Suppressor macrophage treated with lipopolysaccharide for 4 hours (primary cell): ENCODE measurements at regions not wholly inside any gene's neighbourhood (a gene's known extent, or its start where the extent isn't known, plus 50 kb on each side); places are given as distances from the start of the nearest gene placed in this dataset.

ENCODE experiments used
- DNase-seq: peaks from one replicate; pipeline ENCODE4 v3.0.0-alpha.2; 2020

DNA sequence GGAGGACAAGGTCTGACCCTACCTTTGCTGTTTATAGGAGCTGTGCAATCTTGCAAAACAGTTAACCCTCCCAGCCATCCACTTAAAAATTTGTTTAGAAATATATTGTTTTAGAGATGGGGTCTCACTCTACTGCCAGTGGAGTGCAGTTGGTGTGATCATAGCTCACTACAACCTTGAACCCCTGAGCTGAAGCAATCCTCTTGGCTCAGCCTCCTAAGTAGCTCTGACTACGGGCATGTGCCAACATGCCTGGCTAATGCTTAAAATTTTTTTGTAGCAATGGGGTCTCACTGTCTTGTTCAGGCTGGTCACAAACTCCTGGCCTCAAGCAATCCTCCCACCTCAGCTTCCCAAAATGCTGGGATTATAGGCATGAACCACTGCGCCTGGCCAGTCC, 120.2 kb upstream of the PJA2 start:
- DNase-seq = no peak

DNA sequence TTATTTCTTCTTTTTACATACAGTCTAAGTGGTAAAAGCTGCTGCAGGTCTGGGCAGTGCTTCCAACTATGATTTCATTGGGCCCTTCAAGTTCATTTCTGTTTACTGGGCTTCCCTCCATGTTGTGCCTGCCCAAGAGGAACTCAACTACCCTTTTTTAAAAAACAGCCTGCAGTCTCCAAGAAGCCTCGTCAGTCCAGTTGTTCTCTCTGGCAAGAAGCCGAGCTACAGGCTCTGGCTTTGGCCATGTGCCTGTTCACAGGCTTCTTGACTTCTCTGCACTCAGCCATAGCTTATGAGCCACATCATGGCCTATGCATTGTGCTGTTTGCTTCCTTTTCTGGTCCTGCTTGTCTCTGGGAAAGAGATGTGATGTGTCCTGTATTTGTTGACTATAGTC, 119.7 kb upstream of the PJA2 start:
- DNase-seq = no peak

DNA sequence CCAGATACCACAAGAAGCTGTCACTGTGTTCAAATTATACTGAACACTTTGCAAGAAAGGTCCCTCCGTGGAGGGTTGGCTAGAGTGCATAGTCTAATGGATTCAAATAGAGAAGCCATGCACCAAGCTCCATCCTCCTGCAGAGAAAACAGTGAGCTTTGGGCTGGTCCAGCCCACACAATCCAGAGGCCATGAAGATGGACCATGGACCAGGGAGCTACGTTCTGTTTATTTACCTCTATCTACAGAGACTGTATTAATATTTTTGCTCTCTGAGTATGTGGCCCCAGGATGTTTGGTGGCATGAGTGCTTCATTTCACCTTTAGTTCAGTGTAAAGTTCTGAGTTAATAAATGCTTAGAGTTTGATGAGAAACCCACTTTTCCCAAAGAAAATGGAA, 114.8 kb upstream of the PJA2 start:
- DNase-seq = no peak

DNA sequence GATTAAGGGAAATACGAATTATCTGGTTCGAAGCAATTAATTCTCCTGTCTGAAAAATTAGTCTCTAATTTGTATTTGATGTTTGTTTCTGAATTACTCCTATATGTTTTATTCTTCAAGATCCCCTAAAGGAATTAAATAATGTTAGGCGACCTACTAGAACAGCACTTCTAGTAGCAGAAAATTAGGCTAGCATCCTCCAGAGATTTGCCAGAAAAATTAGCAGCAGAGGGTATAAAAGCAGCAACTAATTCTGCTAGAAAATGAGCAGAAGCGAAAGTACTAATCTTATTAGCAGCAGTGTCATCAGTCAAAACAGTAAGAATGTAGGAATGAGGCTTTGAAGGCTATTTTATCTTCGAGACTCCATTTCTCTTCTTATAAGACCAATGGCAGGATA, 114.3 kb upstream of the PJA2 start:
- no peak for DNase-seq

DNA sequence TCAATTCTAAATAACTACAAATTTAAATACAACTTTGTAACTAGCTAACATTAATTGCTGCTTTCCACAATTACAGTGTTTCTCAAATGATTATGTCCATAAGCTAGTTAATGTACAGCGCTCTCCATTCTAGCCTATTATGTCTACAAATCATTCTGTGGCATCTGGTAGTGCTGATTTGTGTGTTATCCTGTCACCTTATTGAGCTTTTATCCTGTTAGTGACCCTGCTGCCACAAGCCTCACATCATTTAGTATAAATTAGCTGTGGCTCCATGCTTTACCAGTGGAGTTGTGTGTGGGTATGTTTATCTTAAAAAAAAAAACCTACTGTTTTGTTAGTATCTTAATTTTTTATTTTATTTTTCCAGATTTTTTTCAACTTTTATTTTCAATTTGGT, 112.6 kb upstream of the PJA2 start:
- DNase-seq = no peak

DNA sequence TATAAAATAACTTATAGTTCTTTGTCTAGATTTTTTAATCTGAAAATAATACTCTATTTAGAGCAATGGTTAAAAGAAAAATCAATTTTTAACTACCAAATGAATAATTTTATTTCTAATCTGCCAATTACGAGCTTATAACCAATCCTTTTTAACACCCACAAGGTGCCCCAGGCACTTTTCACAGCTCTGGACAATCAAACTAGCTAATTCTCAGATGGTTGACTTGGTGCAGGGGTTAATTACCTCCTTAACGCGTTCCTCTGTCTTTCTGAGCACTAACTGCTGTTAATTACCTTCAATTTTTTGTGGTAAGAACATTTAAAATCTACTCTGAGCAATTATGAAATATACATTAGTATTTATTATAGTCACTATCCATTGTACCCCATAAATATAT, 109.6 kb upstream of the PJA2 start:
- DNase-seq = no peak

DNA sequence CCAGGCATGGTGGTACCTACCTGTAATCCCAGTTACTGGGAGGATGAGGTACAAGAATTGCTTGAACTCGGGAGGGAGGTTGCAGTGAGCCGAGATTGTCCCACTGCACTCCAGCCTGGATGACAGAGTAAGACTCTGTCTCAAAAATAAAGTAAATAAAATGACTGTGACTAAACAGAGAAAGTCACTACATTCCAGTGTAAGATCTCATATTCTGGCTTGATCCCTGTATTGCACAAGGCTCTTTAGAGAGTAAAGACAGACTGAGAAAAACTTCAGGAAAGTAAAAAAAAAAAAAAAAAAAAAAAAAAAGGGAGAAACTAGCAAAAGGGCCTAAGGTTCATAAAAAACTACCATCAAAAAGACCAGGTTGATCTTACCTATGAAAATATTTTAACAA, 106.6 kb upstream of the PJA2 start:
- DNase-seq = no peak

DNA sequence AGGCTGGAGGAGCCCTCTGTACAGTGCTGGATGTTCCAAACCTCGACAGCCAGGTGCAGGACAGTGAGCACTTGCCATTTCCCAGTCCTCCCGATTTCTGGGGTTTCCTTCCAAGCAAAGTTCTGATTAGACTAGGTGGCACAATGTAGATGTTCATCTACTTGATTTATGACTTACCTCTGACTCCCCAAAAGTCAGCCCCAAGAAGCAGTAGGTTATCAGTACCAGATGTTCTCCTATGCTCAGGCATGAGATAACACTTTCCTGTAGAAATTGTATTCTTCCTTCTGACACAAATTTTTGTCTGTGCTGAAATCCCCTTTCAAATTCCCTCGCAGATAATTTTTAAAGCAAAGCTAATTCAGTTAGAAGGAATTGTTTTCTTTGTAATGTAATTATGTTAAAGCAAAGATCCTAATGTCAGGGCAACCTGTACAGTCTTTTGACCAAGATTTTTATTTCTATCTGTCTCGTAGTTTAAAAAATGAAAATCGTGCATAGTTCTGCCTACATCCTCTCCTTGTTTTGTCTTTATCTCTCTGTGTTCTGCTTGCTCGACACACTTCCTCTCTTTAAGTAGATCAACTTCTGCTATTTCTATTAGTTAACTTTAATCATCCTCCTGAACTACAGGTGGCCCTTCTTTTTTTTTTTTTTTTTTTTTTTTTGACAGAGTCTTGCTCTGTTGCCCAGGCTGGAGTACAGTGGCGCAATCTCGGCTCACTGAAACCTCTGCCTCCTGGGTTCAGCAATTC, 102.4 kb upstream of the PJA2 start:
- no peak for DNase-seq

DNA sequence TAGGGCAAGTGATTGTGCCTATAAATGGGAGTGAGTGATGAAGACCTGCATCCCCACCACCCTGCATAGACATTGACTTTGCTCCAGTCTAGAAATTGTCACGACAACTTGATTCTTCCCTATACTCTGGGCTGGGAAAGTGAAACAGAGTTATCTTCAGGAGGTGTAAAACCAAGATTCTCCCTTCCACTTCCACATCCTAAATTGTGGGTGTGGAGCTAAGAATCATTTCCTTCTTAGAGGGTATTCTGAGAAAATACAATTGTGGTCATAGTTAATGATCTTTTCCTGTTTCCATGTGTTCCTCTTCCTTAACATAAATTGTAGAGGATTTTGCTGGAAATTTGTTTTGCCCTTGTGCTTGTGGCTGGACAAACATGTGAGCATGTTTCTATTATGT, 96.8 kb upstream of the PJA2 start:
- peak; percentile 62 for DNase-seq

DNA sequence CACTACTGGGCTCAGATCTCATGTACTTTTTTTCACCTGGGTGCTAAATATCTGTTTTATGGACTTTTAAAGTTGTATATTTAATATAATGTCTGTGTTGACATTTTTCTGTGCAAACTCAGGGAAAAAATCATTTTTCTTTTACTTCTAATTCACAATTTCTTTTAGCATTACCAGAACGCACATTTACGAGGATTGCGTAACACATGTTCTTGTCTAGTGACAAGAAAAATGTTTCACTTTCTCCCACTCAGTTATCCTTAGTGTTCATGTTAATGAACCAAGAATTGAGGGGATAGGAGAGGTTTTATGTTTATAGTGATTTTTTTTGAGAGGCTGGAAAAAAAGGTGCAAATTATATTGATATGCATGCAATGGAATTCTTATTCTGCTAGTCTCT, 86.3 kb upstream of the PJA2 start:
- peak; percentile 42 for DNase-seq

DNA sequence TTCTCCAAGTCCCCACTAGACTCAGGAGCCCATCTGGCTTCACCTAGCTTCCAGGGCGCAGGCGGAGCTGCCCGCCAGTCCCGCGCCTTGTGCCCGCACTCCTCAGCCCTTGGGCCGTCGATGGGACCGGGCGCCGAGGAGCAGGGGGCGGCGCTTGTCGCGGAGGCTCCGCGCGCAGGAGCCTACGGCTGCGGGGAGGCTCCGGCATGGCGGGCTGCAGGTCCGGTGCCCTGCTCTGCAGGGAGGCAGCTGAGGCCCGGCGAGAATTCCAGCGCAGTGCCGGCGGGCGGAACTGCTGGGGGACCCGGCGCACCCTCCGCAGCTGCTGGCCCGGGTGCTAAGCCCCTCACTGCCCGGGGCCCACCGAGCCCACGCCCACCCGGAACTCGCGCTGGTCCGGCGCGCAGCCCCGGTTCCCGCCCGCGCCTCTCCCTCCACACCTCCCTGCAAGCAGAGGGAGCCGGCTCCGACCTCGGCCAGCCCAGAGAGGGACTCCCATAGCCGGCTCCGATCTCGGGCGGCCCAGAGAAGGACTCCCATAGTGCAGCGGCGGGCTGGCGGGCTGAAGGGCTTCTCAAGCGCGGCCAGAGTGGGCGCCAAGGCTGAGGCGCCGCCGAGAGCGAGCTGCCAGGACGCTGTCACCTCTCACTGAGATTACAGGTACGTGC, 78.1 kb upstream of the PJA2 start:
- no peak for DNase-seq

DNA sequence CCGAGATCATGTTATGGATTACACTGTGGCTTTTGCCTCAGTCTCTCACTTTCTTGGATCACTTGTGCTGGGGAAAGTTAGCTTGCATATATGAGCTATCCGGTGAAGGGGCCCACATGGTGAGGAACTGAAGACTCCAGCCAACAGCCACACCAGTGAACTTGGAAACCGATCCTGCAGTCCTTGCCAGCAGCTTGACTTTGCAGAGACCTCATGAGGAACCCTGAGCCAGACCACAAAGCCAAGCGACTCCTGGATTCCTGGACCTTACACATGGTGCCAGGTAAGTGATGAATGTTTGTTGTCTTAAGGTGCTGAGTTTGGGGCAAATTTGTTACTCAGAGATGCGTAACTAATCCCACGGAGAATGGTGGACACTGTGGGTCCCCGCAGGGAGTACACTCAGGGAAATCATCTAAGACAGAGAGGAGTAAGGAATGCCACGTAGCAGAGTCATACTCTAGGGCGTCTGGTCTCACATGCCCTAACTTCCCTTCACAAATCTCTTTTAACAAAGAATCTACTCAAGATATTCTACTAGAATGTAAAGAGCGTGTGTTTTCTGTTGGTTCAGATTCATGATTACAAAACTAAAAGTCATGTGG, 76.5 kb upstream of the PJA2 start:
- no peak for DNase-seq

DNA sequence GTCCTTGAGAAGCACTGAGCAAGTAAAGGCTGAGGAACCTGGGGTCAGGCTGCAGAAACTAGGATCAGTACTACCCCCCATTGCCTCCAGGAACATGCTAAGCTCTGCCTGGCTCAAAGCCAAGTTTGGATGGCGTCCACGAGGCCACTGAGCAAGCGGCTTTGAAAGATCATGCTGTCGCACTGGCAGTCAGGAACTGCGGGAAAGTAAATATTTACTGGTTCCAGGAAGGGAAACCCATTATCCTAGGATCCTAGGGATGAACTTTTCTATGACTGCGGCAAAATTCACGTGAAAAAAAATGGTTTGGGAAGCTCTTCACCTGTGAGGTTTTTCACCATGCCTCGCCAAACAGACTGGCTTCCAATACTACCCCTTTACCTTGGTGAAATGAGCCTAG, 75.3 kb upstream of the PJA2 start:
- DNase-seq = no peak

DNA sequence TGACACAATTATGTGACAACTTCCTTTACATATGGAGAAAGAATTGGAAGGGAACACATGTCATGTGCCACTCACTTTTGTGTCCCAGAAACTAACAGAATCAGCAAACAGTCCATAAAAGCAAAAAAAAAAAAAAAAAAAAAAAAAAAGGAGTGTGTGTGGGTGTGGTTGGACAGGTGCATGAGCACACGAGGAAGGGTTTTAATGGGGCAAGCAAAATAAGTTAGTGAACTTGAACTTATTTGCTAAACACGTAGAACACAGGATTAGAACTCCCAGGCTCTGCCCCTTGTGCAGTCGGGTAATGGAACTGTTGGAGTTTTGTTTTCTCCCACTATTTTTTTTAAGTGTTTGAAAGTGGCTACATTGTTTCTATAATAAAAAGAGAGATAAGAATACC, 74.8 kb upstream of the PJA2 start:
- no peak for DNase-seq

DNA sequence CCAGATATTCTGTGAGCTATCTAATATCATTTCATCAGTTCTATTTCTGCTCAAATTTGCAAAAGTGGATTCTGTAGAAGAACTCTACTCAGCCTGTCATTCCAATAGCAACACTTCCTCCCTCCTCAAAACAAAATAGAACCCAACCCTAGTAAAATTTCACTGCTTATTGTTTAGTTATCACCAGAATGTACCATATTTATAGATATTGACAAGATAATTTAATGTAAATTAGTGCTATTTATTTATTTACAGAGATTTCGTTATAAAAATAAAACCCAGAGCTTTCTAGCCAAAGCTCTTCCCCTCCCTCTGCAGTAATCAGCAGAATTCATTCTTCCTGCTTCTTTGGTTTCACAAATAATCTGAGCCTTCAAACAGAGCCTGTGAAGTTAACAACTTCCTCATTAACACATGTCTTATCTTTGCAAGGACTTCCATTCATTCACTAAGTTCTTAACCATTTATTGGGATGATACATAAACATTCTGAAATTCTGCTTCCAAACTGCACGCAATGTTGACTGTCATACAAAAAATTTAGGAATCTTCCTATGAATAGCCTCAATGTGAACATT, 73.7 kb upstream of the PJA2 start:
- DNase-seq = peak; percentile 27

DNA sequence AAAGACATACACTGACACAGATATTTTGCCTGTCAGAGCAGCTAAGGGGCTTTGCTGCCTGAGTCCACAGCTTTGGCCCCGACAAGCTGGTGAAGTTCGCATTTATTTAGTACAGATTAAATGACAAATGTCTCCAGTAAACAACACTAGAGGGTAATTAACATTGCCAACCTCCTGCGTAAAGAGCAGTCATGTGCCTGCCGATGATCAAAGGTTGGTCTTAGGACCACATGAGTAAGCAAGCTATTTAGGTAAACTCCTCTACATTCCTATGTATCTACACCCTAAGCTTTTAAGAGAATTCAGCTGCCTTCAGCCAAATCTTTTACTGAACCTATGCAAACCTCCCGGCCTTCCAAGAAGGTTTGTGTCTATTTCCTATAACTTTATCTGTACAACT, 73.0 kb upstream of the PJA2 start:
- no peak for DNase-seq

DNA sequence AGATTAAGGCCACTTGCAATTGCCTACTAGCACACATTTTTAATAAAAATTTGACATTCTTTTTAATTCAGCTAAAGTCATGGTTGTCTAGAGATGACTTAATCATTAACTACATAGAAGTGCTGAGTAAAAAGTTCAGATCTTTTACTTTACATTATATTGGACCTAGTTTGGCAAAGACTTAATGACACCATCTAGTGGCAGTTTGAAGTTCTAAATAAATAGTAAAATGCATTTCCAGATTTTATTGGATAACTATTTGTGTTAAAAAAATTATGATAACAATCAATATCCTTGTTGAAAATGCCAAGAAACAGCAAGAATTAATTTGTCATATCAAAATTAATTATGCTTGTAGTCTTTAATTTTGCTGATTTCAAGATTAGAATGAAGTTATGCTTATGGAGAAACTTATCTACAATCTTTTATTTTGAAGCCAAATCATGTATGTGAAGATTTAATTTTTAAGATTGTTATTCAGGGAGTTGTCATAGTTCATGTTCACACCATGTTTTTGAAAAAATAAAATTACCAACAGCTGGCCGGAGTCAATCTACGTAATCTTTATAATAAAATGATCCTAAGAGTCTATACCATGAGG, 69.6 kb upstream of the PJA2 start:
- peak; percentile 34 for DNase-seq

DNA sequence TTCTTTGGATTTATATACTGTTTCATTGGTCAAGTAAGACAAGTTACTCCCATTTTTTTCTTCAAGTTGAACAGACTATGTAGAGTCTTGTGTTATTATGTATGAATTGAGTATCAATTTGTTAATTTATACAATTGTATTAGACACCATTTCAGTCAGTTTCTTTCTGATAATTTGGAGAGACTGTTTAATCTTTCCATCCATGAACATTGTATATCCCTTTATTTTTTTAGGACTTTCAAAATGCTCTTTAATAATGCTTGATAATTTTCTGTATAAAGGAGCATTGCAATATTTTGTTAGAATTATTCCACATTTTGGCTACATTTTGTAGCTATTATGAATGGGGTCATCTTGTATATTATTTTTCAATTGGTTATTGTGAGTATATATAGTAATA, 69.1 kb upstream of the PJA2 start:
- DNase-seq = no peak

DNA sequence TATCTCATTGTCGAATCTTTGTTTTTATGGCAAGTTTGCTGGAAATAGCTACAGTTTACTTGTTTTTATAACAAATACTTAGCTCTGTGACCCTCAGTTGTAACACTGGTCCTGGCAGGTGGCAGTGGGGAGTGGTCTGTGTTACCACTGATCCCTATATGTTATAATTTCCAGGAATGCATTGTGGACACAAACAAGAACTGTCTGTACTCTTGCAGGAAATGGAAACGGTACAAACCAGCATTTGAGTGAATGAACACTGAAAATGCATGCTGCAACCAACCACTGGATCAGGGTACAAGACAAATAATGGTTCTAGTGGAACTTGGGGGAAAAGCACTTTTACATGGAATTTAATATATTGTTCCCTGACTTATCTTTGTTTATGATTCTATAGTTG, 66.5 kb upstream of the PJA2 start:
- no peak for DNase-seq

DNA sequence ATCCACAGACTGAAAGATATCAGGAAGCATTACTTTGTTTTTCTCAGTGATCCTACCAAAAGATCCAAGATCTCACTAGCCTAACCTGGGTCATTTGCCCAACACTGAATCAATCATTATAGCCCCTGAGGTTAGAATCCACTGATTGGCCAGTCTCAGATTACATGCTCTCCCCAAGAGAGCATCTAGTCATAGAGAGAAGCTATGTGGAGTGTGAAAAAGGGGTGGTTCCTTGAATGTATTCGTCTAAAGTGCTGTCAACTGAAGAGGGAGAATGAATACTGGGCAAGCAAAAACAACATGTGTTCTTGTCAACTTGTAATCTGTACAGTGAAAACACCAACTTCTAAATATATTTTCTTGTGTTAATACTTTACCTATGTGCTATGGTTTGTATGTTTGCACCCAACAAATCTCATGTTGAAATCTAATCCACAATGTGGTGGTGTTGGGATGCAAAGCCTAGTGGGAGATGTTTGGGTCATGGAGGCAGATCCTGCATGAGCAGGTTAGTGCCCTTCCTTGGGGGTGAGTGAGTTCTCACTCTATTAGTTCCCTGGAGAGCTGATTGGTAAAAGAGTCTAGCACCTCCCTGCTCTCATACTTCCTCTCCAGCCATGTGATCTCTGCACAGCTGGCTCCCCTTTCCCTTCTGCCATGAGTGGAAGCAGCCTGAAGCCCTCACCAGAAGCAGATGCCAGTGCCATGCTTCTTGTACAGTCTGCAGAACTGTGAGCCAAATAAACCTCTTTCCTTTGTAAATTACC, 60.3 kb upstream of the PJA2 start:
- DNase-seq = no peak

DNA sequence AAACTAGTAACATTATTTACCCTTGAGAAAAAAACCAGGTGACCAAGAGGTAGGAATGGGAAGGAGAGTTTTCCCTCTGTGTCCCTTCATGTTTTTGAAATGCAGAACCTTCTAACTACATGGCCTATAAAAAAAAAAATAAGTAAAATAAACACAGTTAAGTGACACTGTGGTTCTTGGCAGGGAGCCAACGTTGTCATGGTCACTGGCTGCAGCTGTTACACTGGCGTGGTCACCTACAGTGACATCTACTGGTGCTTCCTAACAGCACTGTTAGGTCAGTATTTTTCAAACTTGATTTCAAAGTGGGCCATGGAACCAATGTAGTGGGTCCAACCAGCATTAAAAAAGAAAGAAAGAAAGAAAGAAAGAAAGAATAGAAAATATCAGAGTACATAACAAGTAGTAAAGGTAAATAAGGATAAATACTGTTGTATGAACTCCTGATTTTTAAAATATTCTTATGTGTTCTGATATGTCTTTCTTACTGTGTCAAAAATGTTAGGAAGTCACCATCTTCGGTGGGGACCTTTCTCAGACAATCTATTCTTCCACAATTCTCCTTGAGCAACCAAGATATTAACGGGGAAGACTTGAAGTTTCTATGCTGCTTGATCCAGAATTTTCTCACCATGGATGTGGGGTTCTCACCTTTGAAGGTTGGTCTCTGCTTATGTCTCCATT, 59.1 kb upstream of the PJA2 start:
- peak; percentile 95 for DNase-seq

DNA sequence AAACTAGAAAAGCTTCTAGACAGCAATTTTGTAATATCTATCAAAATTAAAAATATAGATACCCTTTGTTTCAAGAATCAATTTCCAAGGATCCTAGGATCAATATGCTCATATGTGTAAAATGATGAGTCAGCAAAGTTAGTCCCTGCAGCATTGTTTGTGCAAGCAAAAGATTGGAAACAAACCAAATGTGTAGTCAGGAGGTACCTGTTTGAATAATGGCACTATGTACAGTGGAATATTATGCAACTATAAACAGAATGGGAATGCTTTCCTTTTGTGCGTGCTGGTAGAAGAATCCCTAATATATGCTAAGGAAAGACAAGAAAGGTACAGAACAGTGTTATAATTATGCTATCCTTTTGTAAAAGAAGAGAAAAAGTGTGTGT, 58.5 kb upstream of the PJA2 start:
- DNase-seq = no peak
